NCI-H2029 (cell line): ENCODE measurements at regions not wholly inside any gene's neighbourhood (a gene's known extent, or its start where the extent isn't known, plus 50 kb on each side); places are given as distances from the start of the nearest gene placed in this dataset.
"Not testable (repeated sequence)": the region's sequence is repeated elsewhere in the genome, so short reads cannot be mapped to it uniquely, and the experiment has no call there.

Experiments
- DNase-seq: peaks from one replicate; lab custom pipeline; 2025; lab: John Stamatoyannopoulos, UW

DNA sequence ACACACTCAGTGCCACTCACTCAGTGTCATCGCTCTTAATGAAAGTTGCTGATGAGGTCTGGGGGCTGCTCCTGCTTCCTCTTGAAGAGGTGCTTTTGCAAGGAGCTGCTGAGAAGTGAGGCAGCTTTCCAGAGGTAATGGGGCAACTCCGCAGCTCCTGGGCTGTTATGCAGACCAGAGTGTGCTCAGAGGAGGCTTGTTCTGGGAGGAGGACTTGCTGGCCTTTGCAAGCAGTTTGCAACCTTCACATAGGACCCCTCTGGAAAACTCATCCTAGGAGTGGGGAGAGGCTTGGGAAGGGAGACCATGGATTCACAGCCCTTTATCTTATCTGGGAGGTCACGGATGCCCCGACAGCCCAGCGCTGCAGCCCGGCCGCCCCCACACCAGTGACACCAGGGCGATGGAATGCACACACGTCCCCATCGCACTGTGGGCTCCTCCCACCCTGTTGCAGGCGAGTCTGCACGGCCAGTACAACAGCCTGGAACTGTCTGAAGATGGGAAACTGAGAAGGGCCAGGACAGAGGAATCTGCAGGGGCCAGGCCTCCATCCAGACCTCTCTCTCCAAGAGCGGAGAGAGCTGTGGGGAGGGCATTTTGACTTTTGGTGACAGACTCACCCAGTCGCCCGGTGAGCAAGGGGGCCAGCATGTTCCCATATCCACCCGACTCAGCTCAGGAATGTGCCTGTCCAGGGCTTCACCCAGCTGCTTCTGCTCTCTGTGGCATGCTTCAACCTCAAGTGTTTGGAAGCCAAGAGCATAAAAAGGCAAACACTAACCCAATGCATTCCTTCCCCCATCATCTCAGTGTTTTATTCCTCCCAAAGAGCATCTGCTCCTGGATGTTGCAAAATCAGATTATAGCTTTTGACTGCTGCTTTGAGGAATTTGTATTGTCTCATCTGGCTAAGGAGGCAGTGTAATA, 78.6 kb upstream of the ZNF469 start:
- no peak for DNase-seq

DNA sequence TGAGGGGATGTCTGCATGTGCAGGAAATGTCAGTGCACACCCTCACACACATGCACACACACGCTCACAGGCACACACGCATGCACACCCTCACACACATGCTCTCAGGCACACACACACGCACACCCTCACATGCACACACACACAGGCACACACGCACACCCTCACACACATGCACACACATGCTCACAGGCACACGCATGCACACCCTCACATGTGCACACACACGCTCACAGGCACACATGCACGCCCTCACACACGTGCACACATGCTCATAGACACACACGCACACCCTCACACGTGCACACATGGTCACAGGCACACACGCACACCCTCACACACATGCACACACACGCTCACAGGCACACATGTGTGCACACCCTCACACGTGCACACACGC, 77.6 kb upstream of the ZNF469 start:
- no peak for DNase-seq

DNA sequence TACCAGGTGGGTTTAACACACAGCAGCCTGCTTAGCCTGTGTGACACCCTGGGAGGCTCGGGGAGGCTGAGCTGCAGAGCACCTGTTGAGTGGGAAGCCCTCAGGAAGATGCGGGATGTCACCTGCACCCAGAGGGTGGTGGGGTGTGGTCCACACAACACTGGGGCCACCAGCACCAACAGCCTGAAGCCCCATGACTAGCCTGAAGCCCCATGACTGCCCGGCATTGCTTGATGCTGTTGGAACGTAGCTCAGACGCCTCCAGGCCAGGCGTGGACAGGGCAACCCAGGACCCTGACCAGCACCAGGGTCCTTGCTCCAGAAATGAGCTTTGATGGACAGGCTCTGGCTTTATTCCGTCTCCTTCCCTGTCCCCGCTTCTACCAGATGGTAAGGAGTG, 76.3 kb upstream of the ZNF469 start:
- no peak for DNase-seq

DNA sequence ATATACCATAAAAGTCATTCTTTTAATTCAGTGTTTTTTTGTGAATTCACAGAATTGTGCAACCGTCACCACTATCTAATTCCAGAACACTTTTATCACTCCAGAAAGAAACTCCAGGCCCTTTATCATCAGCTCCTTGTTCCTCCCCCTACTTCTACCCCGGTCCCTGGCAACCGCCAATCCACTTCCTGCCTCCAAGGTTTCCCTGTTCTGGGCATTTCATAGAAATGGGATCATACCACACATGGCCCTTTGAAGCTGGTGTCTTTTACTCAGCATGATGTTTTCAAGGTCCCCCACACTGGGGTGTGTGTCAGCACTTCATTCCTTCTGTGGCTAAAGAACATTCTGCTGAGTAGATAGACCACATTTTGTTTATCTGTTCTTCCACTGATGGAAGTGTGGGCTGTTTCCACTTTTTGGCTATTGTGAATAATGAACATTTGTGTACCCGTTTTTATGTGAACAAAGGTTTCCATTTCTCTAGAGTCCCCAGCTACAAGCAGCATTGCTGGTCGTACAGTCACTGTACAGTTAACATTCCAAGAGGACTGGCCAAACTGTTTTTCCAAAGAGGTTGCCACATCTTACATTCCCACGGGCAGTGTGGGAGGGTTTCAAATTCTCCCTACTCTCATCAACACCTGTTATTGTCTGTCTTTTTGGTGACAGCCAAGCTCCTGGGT, 75.8 kb upstream of the ZNF469 start:
- DNase-seq, result no peak

DNA sequence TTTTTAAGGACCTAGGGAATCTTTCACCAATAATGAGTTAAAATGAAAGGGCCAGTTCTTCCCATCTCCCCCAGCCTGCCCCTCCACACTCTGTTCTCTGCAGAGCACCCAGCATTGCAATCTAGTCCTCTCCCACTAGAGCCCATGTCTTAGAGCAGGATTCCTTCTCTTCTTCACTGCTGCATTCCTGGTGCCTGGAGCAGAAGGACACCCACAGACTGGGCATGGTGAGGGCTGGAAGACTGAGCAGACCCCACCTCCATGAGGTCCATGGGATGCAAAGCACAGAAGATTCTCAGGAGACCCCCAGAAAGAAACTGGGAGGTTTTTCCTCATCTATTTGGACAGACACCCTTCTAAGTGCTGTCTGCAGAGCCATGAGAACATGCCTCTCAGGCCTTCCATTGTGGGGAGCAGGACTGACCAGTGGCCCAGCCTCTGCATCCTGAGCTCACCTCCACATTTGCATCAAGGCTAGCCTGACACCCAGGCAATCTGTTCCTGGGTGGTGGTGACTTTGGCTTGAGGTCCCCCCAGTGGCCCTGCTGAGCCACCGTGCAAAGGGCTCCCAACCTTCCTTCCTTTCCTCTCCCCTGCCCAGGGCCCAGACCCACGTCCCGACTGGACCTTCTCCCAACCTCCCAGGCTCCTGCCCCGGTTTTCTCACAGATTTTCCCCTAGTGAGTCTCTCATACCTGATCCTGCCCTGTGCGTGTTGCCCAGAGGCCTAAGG, 74.2 kb upstream of the ZNF469 start:
- no peak for DNase-seq

DNA sequence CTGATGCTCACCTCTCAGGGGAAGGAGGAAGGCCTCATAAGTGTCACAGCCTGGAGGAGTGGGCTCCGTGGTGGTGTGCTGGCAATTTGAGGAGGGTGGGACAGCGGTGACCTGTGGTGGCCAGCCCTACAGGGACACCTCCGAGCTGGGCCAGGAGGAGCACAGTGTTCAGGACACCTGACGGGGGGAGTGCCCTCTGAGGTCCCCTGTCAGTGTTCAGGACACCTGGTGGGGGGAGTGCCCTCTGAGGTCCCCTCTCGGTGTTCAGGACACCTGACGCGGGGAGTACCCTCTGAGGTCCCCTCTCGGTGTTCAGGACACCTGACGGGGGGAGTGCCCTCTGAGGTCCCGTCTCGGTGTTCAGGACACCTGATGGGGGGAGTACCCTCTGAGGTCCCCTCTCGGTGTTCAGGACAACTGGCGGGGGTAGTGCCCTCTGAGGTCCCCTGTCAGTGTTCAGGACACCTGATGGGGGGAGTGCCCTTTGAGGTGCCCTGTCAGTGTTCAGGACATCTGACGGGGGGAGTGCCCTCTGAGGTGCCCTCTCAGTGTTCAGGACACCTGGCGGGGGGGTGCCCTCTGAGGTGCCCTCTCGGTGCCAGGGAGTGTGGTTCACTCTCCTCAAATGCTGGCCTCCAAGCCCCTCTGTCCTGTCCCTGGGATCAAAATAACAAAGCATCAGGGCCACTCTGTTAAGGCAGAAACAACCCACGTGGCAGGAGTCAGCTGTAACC, 73.4 kb upstream of the ZNF469 start:
- no peak for DNase-seq

DNA sequence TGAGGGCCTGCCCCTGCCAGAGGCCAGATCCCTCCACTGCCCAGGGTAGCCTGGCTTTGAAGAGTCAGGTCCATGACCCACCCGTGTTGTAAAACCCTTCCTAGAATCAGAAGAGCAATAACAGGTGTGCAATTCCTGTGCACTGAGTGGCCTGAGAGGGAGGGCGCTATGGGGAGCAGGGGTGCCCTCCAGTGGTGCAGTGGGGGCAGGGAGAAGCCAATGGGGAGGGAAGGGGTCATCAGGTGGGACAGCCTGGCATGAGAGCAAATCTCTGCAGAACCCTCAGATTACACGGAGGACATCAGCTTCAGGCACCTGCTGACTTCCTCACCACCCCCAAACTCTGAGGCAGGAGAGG, 72.9 kb upstream of the ZNF469 start:
- no peak for DNase-seq

DNA sequence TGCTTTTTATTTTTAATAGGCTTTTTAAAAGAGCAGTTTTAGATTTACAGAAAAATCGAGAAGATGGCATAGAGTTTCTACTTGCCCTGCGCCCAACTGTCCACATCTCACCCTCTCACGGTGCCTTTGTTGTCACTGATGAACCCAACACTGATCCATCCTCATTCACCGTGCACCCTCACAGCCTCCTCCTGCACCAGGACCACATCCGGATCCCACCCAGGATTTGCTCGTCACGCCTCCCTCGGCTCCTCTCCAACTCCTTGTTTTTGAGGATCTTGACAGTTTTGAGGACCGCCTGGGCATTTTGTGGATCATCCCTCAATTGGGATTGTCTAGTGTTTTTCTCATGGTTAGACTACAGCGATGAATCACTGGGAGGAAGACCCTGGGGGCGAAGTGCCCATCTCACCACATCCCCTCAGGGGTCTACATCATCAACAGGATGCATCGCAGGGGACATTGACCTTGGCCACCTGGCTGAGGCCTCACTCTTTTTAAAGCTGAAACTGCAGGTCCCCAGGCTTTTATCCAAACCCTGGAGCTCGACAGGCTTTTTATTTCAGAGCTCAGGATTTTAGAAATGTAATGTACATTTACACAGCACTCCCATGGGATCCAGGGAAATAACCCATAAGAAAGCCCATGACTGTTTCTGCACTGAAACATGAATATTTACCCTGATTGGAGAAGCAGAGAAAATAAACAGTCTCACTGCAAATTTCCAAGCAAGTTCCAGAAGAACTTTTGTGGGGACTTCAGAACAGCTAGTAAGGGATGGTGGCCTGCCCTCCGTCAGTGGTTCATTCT, 71.8 kb upstream of the ZNF469 start:
- DNase-seq, result no peak

DNA sequence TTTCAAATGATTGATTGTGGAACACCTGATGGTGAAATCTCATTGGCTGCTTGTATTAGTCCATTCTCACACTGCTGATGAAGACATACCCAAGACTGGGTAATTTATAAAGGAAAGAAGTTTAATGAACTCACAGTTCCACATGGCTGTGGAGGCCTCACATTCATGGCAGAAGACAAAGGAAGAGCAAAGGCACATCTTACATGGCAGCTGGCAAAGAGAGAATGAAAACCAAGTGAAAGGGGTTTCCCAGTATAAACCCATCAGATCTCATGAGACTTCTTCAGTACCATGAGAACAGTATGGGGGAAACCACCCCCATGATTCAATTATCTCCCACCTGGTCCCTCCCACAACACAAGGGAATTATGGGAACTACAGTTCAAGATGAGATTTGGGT, 70.9 kb upstream of the ZNF469 start:
- not testable (repeated sequence) for DNase-seq

DNA sequence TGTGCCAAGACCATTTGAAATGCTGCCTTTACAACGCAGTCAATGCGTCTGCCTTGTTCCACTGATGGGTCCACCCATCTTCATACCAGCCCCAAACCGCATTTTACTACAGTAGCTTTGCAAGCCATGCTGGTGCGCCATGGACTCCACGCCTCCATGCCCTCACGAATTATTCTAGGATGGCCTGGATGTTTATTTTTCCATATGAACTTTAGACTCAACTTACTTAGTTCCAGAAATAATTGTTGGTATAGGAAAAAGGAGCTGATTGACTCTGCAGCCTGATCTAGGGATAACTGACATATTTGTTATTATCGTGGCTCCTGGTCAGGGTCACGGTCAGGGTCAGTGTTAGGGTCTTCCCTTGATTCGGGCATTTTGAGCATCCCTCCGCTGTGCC, 70.0 kb upstream of the ZNF469 start:
- DNase-seq, result no peak

DNA sequence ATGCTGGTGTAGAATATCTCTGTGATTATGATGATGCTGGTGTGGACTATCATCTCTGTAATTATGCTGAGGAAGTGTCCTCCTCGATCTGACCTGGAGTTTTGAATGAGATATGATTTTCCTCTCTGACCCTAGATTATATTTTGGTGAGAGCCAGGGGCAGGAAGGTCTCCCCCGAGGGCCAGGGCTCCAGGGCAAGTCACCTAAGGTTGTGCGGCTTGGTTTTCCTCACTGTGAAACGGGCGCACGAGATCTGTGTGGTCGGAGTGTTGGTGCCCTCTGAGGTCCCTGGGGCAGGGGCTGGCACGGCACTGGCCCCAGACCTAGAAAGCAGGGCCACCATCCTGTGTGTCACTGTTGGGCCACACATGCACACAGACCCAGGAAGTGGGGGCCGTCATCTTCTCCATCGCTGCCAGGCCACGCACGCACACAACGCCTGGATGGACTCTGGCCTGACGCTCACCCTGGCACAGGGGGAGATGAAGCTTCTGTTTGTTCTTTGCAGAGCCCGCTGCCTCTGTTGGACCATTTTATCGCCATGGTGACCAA, 67.7 kb upstream of the ZNF469 start:
- DNase-seq, result no peak

DNA sequence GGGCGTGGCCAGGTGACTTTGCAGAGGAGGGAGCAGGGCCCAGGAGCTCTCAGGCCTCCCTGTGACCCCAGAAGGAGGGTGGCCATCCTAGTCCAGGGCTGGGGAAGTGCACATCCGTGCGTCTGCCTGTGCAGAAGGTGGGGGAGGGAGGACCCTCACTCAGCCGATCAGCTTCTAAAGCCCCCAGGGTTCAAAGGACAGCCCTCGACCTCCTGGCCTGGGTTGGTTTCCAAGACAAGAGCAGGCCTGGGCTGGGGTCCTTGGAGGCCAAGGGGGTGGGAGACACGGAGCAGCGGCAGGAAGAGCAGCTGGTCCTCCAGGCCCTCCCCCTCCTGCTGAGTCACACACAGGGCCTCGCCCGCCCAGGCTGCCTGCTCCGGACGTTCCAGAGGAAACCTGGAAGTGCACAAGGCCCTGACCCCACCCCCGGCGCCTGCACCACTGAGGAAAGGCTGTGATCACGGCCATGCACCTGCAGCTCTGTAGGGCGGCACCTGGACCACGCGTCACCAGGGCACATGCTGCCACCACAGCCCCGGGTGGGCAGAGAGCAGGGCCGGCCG, 67.1 kb upstream of the ZNF469 start:
- DNase-seq, result no peak

DNA sequence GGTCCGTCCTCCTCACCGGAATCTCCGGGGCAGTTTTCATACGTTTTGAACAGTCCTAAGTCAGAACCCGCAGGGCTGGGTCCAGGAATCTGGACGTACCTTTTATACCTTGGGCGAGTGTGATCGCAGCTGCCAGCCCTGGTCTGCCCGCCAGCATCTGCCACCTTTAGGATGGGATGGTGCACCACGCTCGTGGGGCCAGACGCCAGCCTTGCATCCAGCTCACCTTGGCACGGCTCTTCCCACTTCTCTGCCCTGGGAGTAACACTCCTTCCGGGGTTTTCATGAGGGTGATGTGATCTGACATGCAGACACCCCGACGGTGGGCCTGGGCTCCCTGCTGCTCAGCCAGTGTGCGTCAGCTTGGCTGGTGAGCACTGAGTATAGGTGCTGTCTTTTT, 66.6 kb upstream of the ZNF469 start:
- DNase-seq, result no peak

DNA sequence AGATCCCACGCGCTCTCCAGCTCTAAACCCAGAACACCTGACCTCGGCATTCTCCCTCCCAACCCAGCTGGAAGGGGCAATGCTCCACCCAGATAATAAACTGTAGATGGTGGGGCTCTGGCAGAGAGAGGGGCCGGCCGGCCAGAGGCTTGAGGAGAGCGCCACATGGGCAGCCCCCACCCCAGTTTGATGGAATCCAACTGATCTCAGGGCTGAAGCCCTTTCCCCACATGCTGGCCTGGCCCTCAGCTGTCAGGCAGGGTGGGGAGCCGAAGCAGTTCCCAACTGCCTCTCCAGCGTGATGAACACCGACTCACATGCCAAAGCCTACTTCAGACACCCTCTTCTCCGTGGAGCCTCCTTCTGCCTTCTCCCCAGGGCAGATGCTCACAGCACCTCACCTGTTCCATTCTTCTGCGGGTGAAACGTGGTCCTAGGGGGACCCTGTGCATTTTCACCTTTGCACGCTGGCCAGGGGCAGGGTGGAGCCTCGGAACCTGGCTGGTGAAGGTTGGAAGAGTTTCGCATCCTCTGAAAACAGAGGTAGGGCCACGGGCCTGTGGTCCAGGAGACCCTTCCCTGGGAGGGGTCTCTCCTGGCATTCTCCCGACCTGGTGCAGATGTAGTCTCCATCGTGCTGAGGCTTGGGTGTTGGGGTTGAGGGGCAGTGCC, 65.7 kb upstream of the ZNF469 start:
- DNase-seq, result no peak

DNA sequence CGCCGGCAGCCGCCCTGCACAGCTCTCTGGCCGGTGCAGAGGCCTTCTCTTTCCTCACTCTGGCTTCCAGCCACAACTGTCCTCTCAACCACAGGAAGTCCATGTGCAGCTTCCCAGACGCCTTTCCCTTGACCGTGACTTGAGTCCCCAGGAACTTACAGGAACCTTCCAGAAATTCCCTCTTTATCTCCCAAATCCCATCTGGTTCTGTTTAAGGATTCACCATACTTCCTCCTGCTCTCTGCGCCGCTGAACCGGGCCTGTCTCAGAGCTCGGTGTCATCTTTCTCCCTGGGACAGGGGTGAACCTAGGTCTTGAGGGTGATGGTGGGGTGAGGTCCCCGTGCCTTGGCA, 65.2 kb upstream of the ZNF469 start:
- no peak for DNase-seq

DNA sequence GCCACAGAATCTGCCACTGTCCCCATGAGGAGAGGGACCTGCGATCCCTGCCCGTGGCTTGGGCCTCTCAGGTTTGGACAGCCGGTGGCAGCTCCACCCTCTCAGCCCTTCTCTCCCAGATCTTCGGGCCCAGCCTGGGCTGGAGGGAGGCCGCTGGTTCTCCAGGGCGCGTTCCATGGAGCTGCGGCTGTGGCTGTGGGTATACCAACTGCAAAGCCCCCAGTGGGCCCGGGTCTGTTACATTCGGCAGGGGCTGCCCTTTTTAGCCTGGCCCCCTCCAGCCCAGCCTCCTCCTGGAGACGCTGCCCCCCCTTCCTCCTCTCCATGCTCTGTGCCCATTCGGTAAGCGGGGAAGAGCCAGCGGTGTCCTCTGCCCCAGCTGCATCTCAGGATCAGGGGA, 64.7 kb upstream of the ZNF469 start:
- DNase-seq, result no peak

DNA sequence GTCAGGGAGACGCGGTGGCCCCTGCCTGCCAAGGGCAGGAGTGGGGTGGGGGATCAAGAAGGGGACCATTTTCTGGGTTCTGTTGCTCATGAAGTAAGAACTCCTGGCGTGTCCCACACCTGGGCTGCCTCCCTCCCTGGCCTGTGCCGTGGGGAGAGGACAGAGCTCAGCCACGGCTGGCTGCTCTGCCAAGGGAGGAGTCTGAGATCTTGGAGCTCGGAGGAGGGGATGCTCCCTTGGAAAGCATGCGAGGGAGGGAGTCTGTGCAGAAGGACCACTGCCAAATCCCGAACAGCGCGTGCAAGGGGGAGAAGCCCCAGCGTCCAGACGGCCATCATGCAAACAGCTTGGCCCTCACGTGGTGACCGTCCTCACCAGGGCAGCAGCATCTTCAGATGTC, 64.2 kb upstream of the ZNF469 start:
- no peak for DNase-seq

DNA sequence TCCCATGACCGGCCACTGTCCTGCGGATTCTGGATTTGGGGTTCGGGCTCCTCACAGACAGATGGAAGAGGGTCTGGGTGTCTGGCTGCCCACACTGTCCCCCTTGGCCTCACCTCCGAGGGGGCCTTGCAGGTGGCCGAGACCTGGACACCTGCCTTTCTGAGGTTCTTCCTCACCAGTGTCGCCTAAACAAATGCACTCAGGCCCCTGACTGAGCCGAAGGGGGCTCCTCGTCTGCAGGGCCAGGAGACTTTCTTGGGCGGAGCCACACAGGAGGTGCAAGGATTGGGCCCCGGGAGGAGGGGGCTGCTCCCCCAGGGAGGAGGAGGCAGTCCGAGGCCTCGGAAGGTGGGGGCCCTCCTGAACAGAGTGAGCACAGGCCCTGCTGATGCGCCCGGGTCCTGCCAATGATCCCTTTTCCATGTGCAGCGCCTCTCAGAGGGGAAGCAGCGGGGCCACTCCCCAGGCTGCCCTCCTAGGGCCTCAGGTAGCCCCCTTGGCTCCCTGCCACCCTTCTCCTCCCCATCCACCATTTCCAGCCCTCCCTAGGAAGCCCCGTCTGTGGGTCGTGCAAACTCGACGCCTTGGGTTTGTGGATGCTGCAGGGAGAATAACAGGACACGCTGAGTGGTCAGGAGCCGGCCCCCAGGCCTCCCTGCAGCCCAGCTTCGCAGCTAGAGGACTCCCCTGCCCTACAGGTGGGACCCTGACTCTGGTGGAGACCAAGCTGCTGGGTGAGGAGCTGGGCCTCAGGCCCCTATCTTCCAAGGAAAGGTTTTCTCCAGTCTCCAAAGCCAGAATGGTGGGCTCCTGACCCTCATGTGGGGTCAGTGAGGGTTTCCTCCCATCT, 63.4 kb upstream of the ZNF469 start:
- no peak for DNase-seq

DNA sequence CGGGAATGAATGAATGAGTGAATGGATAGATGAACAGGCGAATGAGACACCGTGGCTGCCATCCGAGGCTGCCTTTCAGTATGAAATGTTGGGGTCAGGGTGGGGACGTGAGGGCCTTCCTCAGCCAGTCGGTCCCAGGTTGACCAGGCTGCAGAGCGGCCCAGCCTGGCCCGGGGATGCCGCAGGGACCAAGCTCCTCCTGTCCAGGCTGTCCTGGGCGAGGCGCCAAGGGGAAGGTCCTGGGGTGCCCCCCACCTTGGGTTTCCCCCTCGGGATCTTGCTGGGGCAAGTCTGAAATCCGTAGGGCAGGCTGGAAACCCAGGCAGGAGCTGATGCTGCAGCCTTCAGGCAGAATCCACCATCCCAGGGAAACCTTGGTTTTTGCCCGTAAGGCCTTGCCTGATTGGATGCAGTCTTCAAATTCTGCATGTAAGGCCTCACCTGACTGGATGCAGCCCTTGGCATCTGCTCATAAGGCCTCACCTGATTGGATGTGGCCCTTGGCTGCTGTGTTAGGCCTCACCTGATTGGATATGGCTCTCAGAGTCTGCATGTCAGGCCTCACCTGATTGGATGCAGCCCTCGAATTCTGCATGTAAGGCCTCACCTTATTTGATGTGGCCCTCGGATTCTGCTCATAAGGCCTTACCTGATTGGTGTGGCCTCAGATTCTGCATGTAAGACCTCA, 61.7 kb upstream of the ZNF469 start:
- DNase-seq, result no peak
